ENCODE measurements at regions not wholly inside any gene's neighbourhood (a gene's known extent, or its start where the extent isn't known, plus 50 kb on each side); places are given as distances from the start of the nearest gene placed in this dataset.
A peak's percentile ranks its signal among the peaks of the same experiment; 100 is the strongest.

GRCh38 chr7:47183862-47184590 is 397.9 kb downstream of the TNS3 start:
- no TSS peak for BruUV-seq (replicated peaks)
- peak; percentile 23 for TF ChIP-seq MEF2B (IDR thresholded peaks at IDR 0.05; ENCODE audit: partially characterized antibody, poor library complexity, severe bottlenecking)
- TF ChIP-seq YY1 (IDR thresholded peaks at IDR 0.05; ENCODE audit: low read depth, low read length), result no peak
- Histone ChIP-seq H3K27ac (ENCODE audit: control insufficient read depth, insufficient read depth) (no peak overlapping the region), H3K79me2 (ENCODE audit: control insufficient read depth, insufficient read depth, low read length) (no peaks in the 10 kb centered on the region), H4K20me1 (ENCODE audit: control insufficient read depth, insufficient read depth) (no peaks in the 10 kb centered on the region), H3K4me2 (ENCODE audit: control insufficient read depth, insufficient read depth) (no peak overlapping the region), H3K4me1 (ENCODE audit: control insufficient read depth, insufficient read depth, low read length) (no peaks in the 10 kb centered on the region), H3K9ac (ENCODE audit: control insufficient read depth, insufficient read depth, low read length) (no peak overlapping the region), H3K27me3 (replicated peaks in 1 of 2; ENCODE audit: control insufficient read depth in 2 of 2, insufficient read depth in 2 of 2, low read length in 1 of 2) (no peaks in the 10 kb centered on the region), H3K36me3 (ENCODE audit: control insufficient read depth in 2 of 2, insufficient read depth in 2 of 2, low read length in 1 of 2) (no peaks in the 10 kb centered on the region), H3K9me3 (replicated peaks; ENCODE audit: control insufficient read depth, insufficient read depth, low read length) (no peaks in the 10 kb centered on the region), H3K4me3 (no peak overlapping the region), H2AFZ (ENCODE audit: control insufficient read depth, low read depth, low read length) (no peak overlapping the region)
- POLR2A ChIA-PET, result no interaction called here
- SMC1A ChIA-PET (ENCODE audit: uncharacterized antibody, unreplicated experiment), result interaction anchor here (0.5 kb wide), 1 partner anchor 49 kb away, joined by 3 read pairs; no protein-coding TSS in a partner anchor
- DNase-seq (ENCODE audit: low read depth, low spot score) (no peak), FAIRE-seq (no peak), ATAC-seq (no peak)
- 2% methylated on average over 12 of the region's 12 CpGs for WGBS (ENCODE audit: insufficient coverage, insufficient replicate concordance, low lambda C conversion rate, missing lambda C conversion rate)
- RAD21 ChIA-PET (ENCODE audit: unreplicated experiment), result no interaction called here
- intact Hi-C loops (cut with micrococcal nuclease; ENCODE audit: unreplicated experiment), result loop anchor here (5.0 kb wide), 3 partner anchors 68 to 832 kb away; no protein-coding TSS in a partner anchor
- in situ Hi-C loops (cut with MboI), result loop anchor here (5.0 kb wide), 1 partner anchor 1267 kb away; no protein-coding TSS in a partner anchor
- CTCF ChIA-PET, result interaction anchor here (1.3 kb wide), 1 partner anchor 10 kb away, joined by 5 read pairs; no protein-coding TSS in a partner anchor

DNA sequence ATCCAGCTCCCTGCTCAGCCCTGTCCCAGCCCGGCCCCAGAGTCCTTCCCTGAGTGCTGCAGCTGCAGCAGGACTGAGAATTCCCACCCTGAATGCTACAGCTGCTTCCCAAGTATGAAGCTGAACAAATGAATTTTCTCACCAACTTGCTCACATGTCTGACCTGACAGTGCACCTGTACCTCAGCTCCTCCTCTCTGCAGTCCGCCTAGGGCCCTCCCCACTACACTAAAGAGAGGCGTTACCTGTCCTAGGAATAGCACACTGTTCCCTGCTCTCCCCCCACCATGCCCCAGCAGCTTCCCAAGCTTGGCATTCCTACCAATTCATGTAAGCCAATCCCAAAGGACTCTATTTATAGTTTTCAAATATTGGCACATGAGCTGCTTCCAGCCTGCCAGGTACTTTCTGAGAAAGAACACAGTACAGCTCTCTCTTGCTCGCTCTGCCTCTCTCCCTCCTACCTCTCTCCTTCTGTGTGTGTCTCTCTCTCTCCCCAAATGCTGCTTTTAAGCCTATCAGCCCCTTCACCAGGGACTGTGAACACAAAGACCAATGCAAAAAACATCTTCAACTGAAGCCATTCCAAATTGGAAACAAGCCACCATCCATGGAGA is 400.1 kb downstream of the TNS3 start:
- in situ Hi-C loops (cut with MboI), result loop anchor here (5.0 kb wide), 1 partner anchor 1265 kb away; no protein-coding TSS in a partner anchor
- no peak overlapping the region for H3K4me3 ChIP-seq
- ChIA-PET SMC1A (ENCODE audit: uncharacterized antibody, unreplicated experiment) (interaction anchor here (1.3 kb wide), 1 partner anchor 1259 kb away, joined by 5 read pairs; no protein-coding TSS in a partner anchor), CTCF (interaction anchor here (0.9 to 3.3 kb wide), 8 partner anchors 67 to 1291 kb away, joined by 3 to 24 read pairs (median 4); no protein-coding TSS in a partner anchor), POLR2A (interaction anchor here (0.5 kb wide), 1 partner anchor 70 kb away, joined by 3 read pairs; no protein-coding TSS in a partner anchor), RAD21 (ENCODE audit: unreplicated experiment) (interaction anchor here (1.0 kb wide), 1 partner anchor 1263 kb away, joined by 3 read pairs; no protein-coding TSS in a partner anchor)
- no peak overlapping the region for H3K4me2 ChIP-seq (ENCODE audit: control insufficient read depth, insufficient read depth)
- no peak overlapping the region for H2AFZ ChIP-seq (ENCODE audit: control insufficient read depth, low read depth, low read length)
- no peaks in the 10 kb centered on the region for H3K27me3 ChIP-seq (replicated peaks in 1 of 2; ENCODE audit: control insufficient read depth in 2 of 2, insufficient read depth in 2 of 2, low read length in 1 of 2)
- no peak overlapping the region for H3K9ac ChIP-seq (ENCODE audit: control insufficient read depth, insufficient read depth, low read length)
- WGBS (ENCODE audit: insufficient coverage, insufficient replicate concordance, low lambda C conversion rate, missing lambda C conversion rate), result 7% methylated on average over 4 of the region's 4 CpGs
- no peak for TF ChIP-seq EED (IDR thresholded peaks at IDR 0.05; ENCODE audit: low read depth)
- TF ChIP-seq, protein P1, sequence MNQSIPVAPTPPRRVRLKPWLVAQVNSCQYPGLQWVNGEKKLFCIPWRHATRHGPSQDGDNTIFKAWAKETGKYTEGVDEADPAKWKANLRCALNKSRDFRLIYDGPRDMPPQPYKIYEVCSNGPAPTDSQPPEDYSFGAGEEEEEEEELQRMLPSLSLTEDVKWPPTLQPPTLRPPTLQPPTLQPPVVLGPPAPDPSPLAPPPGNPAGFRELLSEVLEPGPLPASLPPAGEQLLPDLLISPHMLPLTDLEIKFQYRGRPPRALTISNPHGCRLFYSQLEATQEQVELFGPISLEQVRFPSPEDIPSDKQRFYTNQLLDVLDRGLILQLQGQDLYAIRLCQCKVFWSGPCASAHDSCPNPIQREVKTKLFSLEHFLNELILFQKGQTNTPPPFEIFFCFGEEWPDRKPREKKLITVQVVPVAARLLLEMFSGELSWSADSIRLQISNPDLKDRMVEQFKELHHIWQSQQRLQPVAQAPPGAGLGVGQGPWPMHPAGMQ (IDR thresholded peaks at IDR 0.05; ENCODE audit: borderline replicate concordance), result no peak
- TF ChIP-seq HDAC2 (IDR thresholded peaks at IDR 0.05), result no peak
- TF ChIP-seq IKZF1 (conservative IDR thresholded peaks at IDR 0.05), result no peak
- ATAC-seq, result no peak
- no peak overlapping the region for H3K27ac ChIP-seq (ENCODE audit: control insufficient read depth, insufficient read depth)
- intact Hi-C loops (cut with micrococcal nuclease; ENCODE audit: unreplicated experiment), result loop anchor here (2.0 to 5.0 kb wide), 5 partner anchors 70 to 1291 kb away; no protein-coding TSS in a partner anchor
- no peaks in the 10 kb centered on the region for H3K4me1 ChIP-seq (ENCODE audit: control insufficient read depth, insufficient read depth, low read length)
- no peaks in the 10 kb centered on the region; the same call in 2 of the 3 replicates for H3K9me3 ChIP-seq (replicated peaks; ENCODE audit: control insufficient read depth, insufficient read depth, low read length)
- H4K20me1 ChIP-seq (ENCODE audit: control insufficient read depth, insufficient read depth), result no peaks in the 10 kb centered on the region
- DNase-seq (ENCODE audit: low read depth, low spot score), result no peak
- H3K79me2 ChIP-seq (ENCODE audit: control insufficient read depth, insufficient read depth, low read length), result no peaks in the 10 kb centered on the region
- no peak for FAIRE-seq
- no TSS peak for BruUV-seq (replicated peaks)
- no peaks in the 10 kb centered on the region for H3K36me3 ChIP-seq (ENCODE audit: control insufficient read depth in 2 of 2, insufficient read depth in 2 of 2, low read length in 1 of 2)
